OCI-LY1 (cell line): ENCODE measurements at regions not wholly inside any gene's neighbourhood (a gene's known extent, or its start where the extent isn't known, plus 50 kb on each side); places are given as distances from the start of the nearest gene placed in this dataset.

Experiments
- H2AFZ ChIP-seq: fragments of 200-600 bp; sonication (generic), shearing (Covaris generic); 2 replicates; pipeline ENCODE4 v1.6.0; 2014; ENCODE audit warnings: antibody characterized with exemption, mild to moderate bottlenecking, low read length
- H3F3A ChIP-seq: fragments of 200-600 bp; sonication (generic), shearing (Covaris generic); 2 replicates; pipeline ENCODE4 v1.6.0; 2014; ENCODE audit warnings: mild to moderate bottlenecking, antibody characterized with exemption, low read length, moderate library complexity; ENCODE audit not compliant: insufficient read depth
- H3K27ac ChIP-seq: fragments of 200-600 bp; sonication (generic); 2 replicates; pipeline ENCODE4 v1.5.1; 2014; ENCODE audit warnings: low read length, mixed run types, mild to moderate bottlenecking, low read depth; ENCODE audit not compliant: poor library complexity, severe bottlenecking
- H3K27me3 ChIP-seq: fragments of 200-600 bp; sonication (generic); 2 replicates; pipeline ENCODE4 v1.6.0; 2014; ENCODE audit warnings: antibody characterized with exemption, mild to moderate bottlenecking, low read length, moderate library complexity; ENCODE audit not compliant: insufficient read depth
- H3K36me3 ChIP-seq: fragments of 200-600 bp; sonication (generic); 2 replicates; pipeline ENCODE4 v1.6.1; 2014; ENCODE audit warnings: mild to moderate bottlenecking, antibody characterized with exemption, low read length, moderate library complexity, mixed read lengths; ENCODE audit not compliant: insufficient read depth
- H3K4me1 ChIP-seq: fragments of 200-600 bp; sonication (generic); 2 replicates; pipeline ENCODE4 v1.5.1; 2014; ENCODE audit warnings: mild to moderate bottlenecking, low read length, moderate library complexity; ENCODE audit not compliant: insufficient read depth, severe bottlenecking
- H3K4me2 ChIP-seq: fragments of 200-600 bp; sonication (generic), shearing (Covaris generic); 2 replicates; pipeline ENCODE4 v1.6.1; 2014; ENCODE audit warnings: low read length
- H3K4me3 ChIP-seq: fragments of 200-600 bp; sonication (generic); 2 replicates; pipeline ENCODE4 v1.5.1; 2014; ENCODE audit warnings: low read length, low read depth, mild to moderate bottlenecking, mixed read lengths; ENCODE audit not compliant: poor library complexity, severe bottlenecking
- H3K79me2 ChIP-seq: fragments of 200-600 bp; shearing (Covaris generic); 2 replicates; pipeline ENCODE4 v1.6.1; 2016; ENCODE audit warnings: mixed run types, low read length, mixed read lengths; ENCODE audit not compliant: insufficient read depth
- H3K9ac ChIP-seq: fragments of 200-600 bp; sonication (generic), shearing (Covaris generic); 2 replicates; pipeline ENCODE4 v1.6.1; 2014; ENCODE audit warnings: mild to moderate bottlenecking, low read length, mixed read lengths
- H3K9me2 ChIP-seq: fragments of 200-600 bp; sonication (generic), shearing (Covaris generic); 2 replicates; pipeline ENCODE4 v1.6.1; 2014; ENCODE audit warnings: low read depth, mild to moderate bottlenecking, low read length, mixed read lengths
- H3K9me3 ChIP-seq: fragments of 200-600 bp; shearing (Covaris generic); 2 replicates; pipeline ENCODE4 v1.6.1; 2014; ENCODE audit warnings: low read length, mixed read lengths
- H4K20me1 ChIP-seq: fragments of 200-600 bp; sonication (generic), shearing (Covaris generic); 2 replicates; pipeline ENCODE4 v1.6.0; 2016; ENCODE audit warnings: mild to moderate bottlenecking, low read length; ENCODE audit not compliant: insufficient read depth
- EZH2 ChIP-seq: fragments of 200-600 bp; sonication (generic), shearing (Covaris generic); IDR thresholded peaks from 2 replicates; pipeline ENCODE4 v1.8.0; 2017; ENCODE audit warnings: borderline replicate concordance, mixed run types, mild to moderate bottlenecking, antibody characterized with exemption, low read length, moderate library complexity, mixed read lengths
- TF ChIP-seq, protein P1 (sequence below): fragments of 200-600 bp; sonication (generic), shearing (Covaris generic); IDR thresholded peaks from 2 replicates; pipeline ENCODE4 v1.5.1; 2017; ENCODE audit warnings: mild to moderate bottlenecking, antibody characterized with exemption, low read length, moderate library complexity, mixed read lengths

- Histone ChIP-seq H3K4me3 (no peak overlapping the region), H3K9me2 (no peaks in the 10 kb centered on the region), H2AFZ (no peak overlapping the region), H4K20me1 (no peaks in the 10 kb centered on the region), H3K4me2 (no peak overlapping the region), H3K9ac (no peak overlapping the region), H3K9me3 (no peaks in the 10 kb centered on the region), H3F3A (no peaks in the 10 kb centered on the region), H3K79me2 (no peaks in the 10 kb centered on the region), H3K4me1 (no peaks in the 10 kb centered on the region), H3K27me3 (no peaks in the 10 kb centered on the region; the same call in 1 of the 2 replicates), H3K27ac (no peak overlapping the region), H3K36me3 (no peaks in the 10 kb centered on the region)
- TF ChIP-seq EZH2, result no peak
- TF ChIP-seq, protein P1, sequence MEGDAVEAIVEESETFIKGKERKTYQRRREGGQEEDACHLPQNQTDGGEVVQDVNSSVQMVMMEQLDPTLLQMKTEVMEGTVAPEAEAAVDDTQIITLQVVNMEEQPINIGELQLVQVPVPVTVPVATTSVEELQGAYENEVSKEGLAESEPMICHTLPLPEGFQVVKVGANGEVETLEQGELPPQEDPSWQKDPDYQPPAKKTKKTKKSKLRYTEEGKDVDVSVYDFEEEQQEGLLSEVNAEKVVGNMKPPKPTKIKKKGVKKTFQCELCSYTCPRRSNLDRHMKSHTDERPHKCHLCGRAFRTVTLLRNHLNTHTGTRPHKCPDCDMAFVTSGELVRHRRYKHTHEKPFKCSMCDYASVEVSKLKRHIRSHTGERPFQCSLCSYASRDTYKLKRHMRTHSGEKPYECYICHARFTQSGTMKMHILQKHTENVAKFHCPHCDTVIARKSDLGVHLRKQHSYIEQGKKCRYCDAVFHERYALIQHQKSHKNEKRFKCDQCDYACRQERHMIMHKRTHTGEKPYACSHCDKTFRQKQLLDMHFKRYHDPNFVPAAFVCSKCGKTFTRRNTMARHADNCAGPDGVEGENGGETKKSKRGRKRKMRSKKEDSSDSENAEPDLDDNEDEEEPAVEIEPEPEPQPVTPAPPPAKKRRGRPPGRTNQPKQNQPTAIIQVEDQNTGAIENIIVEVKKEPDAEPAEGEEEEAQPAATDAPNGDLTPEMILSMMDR, result no peak
These were observed 270.0 kb upstream of the RGMA start for GRCh38 chr15:93359060-93359408.

- Histone ChIP-seq H3K79me2 (no peaks in the 10 kb centered on the region), H3K9ac (no peak overlapping the region), H3K9me3 (no peaks in the 10 kb centered on the region), H3K4me2 (no peak overlapping the region), H4K20me1 (no peaks in the 10 kb centered on the region), H3F3A (no peaks in the 10 kb centered on the region), H3K36me3 (no peaks in the 10 kb centered on the region), H2AFZ (no peak overlapping the region), H3K27me3 (no peaks in the 10 kb centered on the region; the same call in 1 of the 2 replicates), H3K4me3 (no peak overlapping the region), H3K27ac (no peak overlapping the region), H3K4me1 (no peaks in the 10 kb centered on the region), H3K9me2 (no peaks in the 10 kb centered on the region)
- TF ChIP-seq EZH2, result no peak
- TF ChIP-seq, protein P1, result no peak
These were observed 269.4 kb upstream of the RGMA start for GRCh38 chr15:93358166-93359059.

DNA sequence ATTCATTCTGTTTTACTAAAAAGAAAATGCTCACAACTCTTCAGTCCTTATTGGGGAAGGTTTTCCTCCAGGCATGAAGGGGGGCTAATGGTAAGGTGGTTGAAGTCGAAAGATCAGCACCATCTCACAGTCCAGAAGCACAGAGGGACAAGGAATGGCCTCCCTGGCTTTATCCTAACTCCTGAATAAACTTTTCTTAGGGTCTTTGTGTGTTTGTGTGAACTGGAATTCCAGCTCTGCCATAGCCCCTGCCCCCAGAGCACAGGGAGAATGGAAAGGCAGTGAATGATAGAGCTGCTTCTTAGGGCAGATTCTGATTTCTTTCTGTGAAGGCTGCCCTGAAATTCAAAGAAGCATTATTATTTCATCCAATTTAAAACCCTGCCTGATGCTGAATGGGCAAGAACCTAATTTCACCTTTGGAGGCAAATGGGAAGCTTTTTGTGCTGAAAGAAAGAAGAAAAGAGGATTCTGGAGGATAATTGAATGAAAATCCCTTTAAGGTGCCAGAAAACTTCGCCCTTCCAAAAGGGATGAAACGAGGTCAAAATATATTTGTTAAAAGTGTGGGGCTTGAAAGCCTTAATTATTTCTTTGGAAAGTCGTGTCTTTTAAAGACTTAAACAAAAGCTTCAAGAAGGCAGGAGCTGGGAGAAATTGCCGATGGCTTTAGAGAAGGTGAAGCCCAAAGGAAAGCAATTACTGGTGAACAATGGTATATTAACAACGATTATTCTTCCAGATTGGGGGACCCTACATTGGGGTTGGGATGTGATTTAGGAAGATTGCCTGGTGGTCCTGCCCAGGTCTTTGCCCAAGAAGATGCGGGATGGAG lies 259.9 kb upstream of the RGMA start:
- Histone ChIP-seq H2AFZ (no peak overlapping the region), H3K9me2 (no peaks in the 10 kb centered on the region), H3F3A (no peaks in the 10 kb centered on the region), H3K9me3 (no peaks in the 10 kb centered on the region), H3K9ac (no peak overlapping the region), H3K27ac (no peak overlapping the region), H3K27me3 (no peaks in the 10 kb centered on the region), H4K20me1 (no peaks in the 10 kb centered on the region), H3K79me2 (no peaks in the 10 kb centered on the region), H3K4me3 (no peak overlapping the region), H3K36me3 (no peaks in the 10 kb centered on the region), H3K4me1 (no peaks in the 10 kb centered on the region), H3K4me2 (no peak overlapping the region)
- no peak for TF ChIP-seq EZH2
- TF ChIP-seq, protein P1, result no peak
